Erythroblast (primary cell): ENCODE measurements at regions not wholly inside any gene's neighbourhood (a gene's known extent, or its start where the extent isn't known, plus 50 kb on each side); places are given as distances from the start of the nearest gene placed in this dataset.

Experiments
- GATA1 ChIP-seq: IDR thresholded peaks from 2 replicates; pipeline ENCODE4 v1.6.1; 2011; ENCODE audit warnings: low read depth, mild to moderate bottlenecking, control low read depth, low read length, moderate library complexity
- POLR2A ChIP-seq: IDR thresholded peaks from 2 replicates; pipeline ENCODE4 v1.6.1; 2011; ENCODE audit warnings: mild to moderate bottlenecking, low read length

- TF ChIP-seq POLR2A: no peak
- TF ChIP-seq GATA1: no peak
These were observed 207.4 kb downstream of the DLL1 start for GRCh38 chr6:170083236-170084051.
